ENCODE measurements at regions not wholly inside any gene's neighbourhood (a gene's known extent, or its start where the extent isn't known, plus 50 kb on each side); places are given as distances from the start of the nearest gene placed in this dataset.

DNA sequence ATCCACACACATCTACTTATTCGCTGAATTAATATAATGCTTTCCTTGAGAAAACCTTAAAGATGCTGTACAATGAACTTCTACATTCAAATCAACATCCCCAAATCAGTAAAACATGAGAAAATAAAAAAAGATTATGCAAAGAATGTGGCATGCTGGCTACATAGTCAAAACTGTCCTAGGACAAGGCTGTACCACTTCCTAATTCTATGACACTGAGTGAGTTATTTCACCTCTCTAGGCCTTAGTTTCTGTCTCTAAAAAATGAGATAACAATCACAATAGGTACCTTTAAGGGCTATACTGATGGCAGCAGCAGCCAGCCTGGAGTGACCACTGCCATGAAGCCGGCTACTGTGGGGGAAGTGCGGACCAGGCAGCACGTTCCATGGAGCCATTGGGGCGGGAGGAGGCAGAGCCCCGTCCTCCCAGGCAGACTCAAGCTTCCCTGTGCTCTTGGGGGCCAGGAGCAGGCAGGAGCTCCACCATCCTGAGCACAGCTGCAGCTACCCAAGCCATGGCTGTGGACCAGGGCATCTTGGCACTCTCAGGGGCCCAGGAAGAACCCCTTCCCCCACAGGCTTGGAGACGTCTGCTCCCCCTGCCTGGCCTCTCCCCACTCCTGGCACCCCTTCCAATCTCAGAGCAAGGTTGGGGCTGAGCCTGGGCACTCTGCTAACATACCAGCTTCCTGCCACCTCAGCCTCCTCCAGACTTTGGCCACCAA lies 110.2 kb downstream of the ELAPOR2 start:
- intact Hi-C loops (cut with micrococcal nuclease): no loop called here

DNA sequence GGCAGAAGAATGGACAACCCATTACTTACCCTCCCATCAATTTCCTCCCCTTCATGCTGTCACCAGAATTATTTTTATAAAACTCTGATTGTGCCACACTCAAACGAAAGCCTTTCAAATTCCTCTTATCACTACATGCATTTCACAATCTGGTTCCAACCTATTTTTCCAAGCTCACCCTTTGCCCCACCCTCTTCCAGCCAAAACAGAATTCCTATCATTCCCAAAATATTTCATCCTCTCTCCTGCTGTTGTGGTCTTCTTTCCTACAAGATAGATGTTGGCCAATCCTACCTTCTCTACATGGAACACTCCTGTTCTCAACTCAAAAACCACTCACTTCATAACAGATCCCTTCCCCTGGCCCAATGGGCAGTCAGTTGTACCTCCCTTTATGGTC lies 111.5 kb downstream of the ELAPOR2 start:
- intact Hi-C loops (cut with micrococcal nuclease): no loop called here

DNA sequence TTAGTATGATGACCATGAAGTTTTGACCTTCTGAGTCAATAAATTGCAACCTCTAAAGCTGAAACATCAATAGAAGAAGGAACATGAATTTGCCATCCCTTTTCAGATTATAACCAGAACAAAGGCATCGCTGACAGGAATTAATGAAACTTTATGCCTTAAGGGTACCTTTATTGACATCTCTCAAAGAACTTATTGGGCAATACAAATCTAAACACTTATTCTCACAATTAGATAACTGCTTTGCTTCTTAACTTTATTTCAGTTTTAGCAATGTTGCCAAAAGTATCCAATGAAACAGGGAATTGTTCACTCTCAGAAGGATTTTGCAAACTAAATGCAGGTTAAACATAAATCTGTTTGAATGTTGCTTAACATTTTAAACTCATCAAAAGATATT lies 116.0 kb downstream of the ELAPOR2 start:
- intact Hi-C loops (cut with micrococcal nuclease): no loop called here

DNA sequence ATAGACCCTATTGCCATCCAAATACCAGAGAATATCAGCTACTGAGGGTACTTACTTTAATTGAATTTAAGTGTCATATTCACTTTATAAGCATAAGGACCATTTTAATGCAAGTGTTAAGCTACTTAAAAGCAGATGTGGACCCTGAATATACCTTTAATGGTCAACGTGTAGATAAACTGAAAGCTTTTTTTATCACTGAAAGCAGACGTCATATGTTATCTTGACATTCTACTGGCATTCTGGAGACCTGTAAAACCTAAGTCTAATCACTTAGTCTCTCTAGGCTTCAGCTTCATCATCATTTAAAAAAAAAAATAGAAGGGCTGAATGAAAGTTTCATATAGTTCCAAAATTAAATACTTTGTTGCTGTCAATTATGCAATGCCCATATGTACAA lies 116.5 kb downstream of the ELAPOR2 start:
- intact Hi-C loops (cut with micrococcal nuclease): no loop called here

DNA sequence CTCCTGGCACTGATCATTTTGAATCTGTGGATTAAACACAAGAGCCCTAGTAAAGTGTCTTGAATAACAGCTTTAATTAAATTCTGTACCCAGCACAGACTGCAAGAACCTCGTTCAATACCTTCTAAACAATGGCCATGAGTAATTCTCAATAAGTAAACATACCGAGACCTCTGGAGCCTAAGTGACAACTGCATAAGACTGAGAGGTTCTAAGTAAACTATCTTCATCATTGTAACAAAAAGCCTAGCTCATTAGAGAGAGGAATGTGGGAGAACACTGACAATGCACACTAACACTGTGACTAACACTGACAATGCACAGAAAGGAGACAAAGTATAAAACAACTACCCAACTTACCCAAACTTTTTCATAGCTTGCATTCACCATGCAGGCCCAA lies 117.4 kb downstream of the ELAPOR2 start:
- intact Hi-C loops (cut with micrococcal nuclease): no loop called here

DNA sequence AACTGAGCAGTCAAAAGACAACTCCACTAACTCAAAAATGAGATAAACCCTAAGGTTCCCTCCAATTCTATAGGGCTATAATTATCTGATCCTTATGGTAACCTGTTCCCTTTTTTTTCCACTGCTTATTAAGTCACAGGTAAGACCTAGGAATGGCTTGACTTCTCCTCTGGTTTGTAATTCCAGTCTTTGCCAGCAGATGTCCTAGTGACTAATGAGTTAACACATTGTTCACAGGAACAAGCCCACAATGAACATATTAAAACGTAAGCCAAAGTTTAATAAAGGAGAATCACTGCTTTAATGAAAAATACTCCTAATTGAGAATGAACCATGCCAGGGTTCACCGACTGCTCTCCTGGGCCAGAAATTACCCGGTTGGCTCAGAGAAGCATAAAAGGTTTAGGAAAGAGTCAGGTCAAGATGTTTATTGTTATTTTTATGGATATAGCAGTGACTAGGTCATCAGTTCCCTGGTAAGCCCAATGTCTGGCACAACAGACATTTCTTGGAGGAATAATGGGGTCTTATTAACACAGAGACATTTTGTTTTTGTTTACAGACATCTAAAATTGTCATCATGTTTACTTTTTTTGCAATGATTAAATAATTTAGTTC lies 120.1 kb downstream of the ELAPOR2 start:
- intact Hi-C loops (cut with micrococcal nuclease): loop anchor here (1.0 to 5.0 kb wide), 4 partner anchors 13 to 298 kb away; partner anchors contain the start of gene ELAPOR2

DNA sequence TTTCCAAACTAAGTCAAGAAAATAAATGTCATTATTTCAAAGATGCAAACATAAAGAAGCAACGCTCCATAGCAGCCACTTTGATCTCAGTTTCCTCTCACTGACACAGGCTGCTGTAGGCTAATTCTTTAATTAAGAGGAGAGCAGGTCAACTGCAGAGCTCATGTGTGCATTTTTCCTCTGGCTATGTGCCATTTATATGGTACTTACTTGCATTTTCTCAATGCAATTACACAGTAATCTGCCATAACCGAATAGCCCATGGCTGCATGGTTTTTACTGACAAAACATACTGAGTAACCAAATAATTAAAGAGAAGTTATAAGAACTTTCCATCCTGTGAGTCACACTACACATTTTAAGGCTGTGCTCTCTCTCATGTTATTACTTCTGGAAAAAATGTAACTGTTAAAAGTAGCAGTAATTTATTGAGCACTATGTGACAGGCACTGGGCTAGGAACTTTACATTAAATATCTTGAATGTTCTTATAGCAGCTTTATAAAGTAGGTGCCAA lies 122.0 kb downstream of the ELAPOR2 start:
- intact Hi-C loops (cut with micrococcal nuclease): loop anchor here (5.0 kb wide), 1 partner anchor 120 kb away; the partner anchor contains the start of gene ELAPOR2

DNA sequence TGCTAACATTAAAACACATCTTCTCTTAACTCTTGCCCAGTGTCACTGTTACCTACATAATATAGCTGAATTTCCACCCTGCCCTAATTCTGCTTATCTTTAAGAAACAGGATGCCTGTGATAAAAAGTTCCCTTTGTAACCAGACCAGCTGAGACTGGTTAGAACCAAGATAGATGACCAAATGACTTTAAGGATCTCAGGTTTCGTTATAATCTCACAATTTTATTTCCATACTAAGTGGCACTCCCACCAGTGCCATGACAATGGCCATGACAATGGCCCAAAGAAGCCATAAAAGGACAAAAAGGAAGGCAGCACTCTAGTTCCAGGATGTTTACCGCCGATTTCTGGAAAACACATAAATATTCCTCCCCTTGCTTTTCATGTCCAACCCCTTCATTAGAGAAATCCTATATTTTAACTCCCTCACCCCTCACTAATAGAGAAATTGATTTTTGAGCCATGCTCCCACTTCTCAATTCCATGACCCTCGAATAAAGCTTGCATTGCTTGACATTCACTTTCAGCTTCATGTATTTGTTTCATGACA lies 126.1 kb downstream of the ELAPOR2 start:
- intact Hi-C loops (cut with micrococcal nuclease): no loop called here

DNA sequence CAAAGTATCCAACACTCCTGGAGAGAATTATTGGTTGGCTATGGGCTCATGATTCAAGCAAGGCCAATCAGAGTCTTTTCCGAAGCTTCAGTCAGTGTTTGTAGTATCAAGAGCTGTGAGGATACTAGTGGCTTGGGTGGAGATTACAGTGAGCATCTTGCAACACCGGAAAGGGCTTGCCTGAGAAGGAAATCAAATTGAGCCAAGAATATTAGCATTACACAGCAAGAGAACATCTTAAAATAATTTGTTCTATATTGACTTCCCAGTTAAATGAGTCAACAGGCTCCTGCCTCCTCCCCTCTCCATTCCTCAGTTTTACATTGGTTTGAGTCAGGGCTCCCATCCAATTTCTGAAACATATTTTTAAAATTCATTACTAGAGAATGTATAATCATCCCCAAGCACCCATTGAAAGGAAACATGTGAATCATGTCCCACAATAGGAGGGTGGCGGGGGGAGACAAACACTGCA lies 127.4 kb downstream of the ELAPOR2 start:
- intact Hi-C loops (cut with micrococcal nuclease): no loop called here

DNA sequence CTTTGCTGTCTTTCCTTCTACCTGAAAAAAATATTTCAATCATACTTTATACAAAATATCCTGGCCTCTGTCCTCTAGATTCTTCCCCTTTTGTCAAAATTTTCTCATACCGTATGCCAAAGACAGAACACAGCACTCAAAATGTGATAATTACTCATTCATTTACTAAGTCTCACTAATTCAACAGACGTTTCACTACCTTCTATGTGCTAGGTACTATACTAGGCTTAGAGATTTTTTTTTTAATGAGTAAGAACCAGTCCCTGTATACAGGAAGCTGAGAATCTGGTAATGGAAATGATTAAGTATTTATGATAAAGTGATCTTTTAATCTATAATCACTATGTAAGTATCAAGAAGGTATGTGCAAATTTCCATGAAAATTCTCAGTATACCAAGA lies 128.0 kb downstream of the ELAPOR2 start:
- intact Hi-C loops (cut with micrococcal nuclease): no loop called here

DNA sequence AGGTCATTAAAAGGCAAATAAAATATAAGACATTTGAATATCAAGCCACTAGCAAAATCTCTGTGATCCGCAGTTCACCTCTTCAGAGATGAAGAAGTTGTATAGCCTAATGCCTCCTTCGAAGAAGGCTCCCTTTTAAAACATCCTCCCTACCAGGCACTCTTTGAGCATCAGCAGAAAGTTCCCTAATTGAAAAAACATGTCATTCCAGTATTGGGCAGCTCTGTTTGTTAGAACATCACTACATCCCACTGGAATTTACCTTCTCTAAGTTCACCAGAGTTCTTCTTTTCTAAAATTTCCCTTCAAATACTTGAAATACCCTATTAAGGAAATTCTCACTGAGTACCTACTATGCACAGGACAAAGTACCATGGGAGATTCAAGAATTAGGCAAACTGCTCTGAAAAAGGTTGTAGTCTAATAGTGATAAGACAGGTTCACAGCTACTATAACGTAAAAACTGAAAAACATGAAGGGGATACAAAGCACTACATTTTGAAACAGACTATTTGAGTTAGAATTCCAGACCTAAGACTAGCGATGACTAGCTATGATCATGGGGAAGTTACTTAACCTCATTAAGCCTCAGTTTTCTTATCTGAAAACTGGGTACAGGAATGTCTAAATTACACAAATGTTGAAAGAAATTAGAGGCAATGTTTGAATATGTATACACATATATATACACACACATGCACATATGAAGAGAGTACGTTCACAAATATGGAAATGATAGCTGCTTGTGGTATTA lies 128.7 kb downstream of the ELAPOR2 start:
- intact Hi-C loops (cut with micrococcal nuclease): no loop called here

DNA sequence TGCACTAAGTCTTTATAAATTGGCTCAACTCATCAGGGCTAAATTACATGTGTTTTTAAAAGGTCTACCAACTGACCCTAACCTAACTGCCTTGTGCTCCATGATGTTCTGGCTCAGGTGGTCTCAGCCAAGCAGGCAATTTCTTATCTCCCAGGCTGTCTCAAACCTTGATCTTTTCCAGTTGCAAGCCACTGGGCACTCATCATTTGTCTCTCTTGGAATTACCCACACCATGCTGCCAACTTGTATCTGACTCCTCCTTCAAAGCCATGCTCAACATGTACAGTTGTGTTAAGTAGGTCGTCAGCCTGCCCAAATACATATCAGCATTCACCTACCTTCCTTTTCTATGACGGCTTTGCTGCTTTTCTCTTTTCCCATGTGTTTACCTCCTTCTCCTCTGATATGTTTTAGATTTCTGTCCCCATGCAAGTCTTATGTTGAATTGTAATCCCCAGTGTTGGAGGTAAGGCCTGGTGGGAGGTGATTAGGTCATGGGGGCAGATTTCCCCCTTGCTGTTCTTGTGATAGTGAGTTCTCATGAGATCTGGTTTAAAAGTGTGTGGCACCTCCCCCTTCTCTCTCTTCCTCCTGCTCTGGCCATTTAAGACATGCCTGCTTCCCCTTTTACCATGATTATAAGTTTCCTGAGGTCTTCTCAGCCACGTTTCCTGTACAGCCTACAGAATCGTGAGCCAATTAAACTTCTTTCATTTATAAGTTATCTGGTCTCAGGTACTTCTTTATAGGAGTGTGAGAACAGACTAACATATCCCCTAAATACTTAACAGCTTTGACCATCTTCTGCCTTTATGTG lies 130.0 kb downstream of the ELAPOR2 start:
- intact Hi-C loops (cut with micrococcal nuclease): loop anchor here (5.0 kb wide), 1 partner anchor 288 kb away; the partner anchor contains the start of gene TMEM243

DNA sequence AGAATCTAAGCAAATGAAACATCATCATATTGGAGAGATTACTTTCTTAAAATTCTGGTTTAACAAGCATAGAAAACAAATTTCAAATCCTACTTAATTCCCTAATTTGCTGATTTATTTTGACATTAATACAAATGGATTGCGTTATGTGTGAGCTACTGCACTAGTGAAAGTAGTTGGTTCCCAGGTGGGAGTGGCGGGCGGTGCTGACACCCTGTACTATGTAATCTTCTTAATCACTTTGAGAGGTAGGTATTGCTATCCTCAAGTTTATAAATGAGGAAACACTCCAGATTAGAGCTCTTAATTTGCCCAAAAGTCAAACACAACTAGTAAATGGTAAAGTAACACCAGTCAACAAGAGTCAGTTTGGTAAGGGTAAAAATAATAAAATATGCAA lies 131.1 kb downstream of the ELAPOR2 start:
- intact Hi-C loops (cut with micrococcal nuclease): loop anchor here (5.0 kb wide), 1 partner anchor 289 kb away; the partner anchor contains the start of gene TMEM243

DNA sequence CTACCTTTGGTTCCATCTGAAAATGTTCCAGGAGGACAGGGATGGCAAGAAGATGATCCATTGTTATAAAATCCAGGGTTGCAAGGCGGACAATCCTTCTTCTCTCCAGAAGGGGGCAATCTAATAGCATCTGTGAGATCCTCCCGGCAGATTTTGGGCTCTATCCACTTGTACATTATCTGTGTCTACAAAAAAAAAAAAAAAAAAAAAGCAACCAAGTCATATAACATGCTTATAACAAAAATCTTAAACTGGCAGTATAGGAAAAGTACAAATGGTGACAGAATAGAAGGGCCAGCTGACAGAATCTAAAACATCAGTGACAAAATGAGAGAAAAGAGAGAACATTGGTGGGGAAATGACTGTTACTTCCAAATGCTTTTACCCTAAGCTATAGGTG lies 132.7 kb downstream of the ELAPOR2 start:
- intact Hi-C loops (cut with micrococcal nuclease): loop anchor here (1.0 to 5.0 kb wide), 5 partner anchors 13 to 490 kb away; partner anchors contain the start of gene TMEM243

DNA sequence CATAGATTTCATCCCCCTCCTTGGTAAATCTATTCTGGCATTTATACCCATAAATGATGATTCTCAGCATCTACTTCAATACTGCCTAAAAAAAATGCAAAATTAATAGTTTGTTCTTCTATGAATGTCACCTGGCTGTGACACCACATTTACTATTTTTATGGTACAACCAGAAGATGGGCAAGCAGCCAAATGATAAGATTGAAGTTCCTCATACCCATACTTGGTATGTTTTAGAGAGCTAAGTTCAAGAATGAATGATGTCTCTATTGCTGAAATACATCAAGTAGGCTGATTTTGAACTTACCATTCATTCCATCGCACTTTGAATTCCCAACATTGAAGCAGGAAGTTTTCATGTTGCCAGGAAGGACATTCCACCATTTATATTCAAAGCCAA lies 134.2 kb downstream of the ELAPOR2 start:
- intact Hi-C loops (cut with micrococcal nuclease): loop anchor here (5.0 kb wide), 1 partner anchor 292 kb away; the partner anchor contains the start of gene TMEM243

DNA sequence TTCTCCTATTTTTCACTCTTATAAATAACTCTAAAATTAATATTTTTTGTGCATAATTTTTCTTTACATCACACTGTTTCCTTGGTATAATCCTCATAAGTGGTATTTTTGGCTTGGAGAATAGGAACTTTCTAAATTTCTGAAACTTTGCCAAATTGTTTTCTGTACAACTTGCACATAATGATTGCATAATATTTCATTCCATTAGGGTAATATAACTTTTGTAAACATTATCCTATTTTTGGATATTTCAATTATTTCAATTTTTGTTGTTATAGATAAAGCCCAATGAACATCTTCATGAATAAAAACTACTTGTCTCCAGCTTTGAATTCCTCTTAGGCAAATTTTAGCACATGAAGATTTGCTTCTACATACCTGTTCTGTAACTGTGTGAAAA lies 135.9 kb downstream of the ELAPOR2 start:
- intact Hi-C loops (cut with micrococcal nuclease): no loop called here

DNA sequence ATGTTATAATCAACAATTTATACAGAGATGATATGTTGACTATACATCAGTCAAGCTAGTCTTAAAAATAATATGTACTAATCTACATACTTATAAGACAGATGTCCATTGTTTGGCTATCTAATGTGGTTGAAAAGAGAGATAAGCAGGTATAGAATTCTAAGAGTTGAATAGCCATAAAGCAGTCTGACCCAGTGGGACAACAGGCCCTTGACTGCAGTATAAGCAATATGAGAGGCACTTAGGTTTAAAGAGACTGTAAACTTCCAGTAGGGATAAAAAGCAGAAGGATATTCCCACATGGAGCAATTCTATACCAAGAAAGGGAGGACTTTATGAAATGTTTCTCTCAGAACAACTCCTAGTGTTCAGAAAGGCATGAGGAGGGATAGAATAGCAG lies 139.3 kb downstream of the ELAPOR2 start:
- intact Hi-C loops (cut with micrococcal nuclease): no loop called here

DNA sequence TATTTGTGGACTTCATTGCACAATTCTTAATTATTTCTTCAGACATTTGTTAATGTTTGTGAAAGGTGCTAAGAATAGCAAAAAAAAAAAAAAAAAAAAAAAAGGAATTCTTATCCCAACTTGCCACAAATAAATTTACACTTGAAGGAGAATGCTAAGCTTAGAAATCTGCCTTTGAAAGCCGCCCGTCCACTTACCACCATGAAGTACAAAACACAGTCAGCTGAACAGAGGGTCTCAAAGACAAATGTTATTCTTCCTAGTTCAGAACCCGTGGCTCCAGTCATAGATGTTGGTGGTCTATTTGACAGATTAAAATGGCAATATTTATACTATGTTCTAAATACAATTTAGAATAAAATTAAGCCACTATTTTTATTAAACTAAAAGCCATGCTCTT lies 141.2 kb downstream of the ELAPOR2 start:
- intact Hi-C loops (cut with micrococcal nuclease): no loop called here

DNA sequence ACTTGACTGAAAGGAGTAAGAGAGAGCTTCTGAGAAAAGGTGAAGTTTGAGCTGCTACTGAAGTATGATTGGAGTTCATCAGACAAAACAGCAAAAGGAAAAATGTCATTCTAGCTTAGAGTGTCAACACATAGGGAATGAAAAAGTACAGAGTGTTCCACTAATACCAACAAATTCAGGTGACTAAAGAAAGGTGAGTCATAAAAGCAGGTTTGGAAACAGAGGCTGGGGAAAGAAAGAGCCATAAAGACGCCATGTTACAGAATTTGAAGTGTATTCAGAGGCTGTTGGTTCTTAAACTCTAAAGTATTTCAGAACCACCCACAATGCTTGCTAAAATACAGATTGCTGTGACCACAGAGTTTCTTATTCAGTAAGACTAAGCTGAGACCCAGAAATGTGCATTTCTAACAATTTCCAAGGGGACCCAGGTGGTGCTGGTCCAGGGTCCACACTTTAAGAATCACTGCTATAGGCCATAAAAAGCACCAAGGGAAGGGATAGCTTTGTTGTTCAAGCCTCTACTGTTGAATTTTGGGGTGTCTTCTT lies 143.1 kb downstream of the ELAPOR2 start:
- intact Hi-C loops (cut with micrococcal nuclease): no loop called here

DNA sequence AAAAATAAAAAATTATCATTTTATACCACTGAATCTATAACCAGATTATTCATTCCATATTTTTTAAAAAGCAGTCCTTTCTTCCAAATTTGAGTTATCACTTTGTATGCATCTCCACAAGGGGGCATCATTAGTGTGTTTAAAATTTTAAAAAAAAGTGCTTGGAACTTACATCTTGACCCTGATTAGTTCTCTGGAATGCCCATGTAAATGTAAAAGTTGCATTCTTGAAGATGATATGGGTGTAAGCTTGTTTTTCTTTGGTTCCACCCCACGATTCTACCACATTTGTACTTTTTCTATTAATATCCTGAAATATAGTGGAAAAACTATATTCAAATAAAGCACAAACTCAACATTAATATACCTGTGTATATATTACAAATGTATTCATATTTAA lies 144.9 kb downstream of the ELAPOR2 start:
- intact Hi-C loops (cut with micrococcal nuclease): no loop called here
